Endodermal cell (in vitro differentiated cells): ENCODE measurements at regions not wholly inside any gene's neighbourhood (a gene's known extent, or its start where the extent isn't known, plus 50 kb on each side); places are given as distances from the start of the nearest gene placed in this dataset.

Experiments used
- DNase-seq: peaks from one replicate; pipeline ENCODE4 v3.0.0-alpha.2; 2017
- H3K27ac ChIP-seq: 2 replicates; pipeline ENCODE4 v1.5.1; 2013; ENCODE audit warnings: mild to moderate bottlenecking, low read depth, low read length, moderate library complexity
- H3K27me3 ChIP-seq: 2 replicates; pipeline ENCODE4 v1.6.1; 2013; ENCODE audit warnings: mild to moderate bottlenecking, low read length, moderate library complexity; ENCODE audit not compliant: insufficient read depth, control insufficient read depth, poor library complexity, severe bottlenecking
- H3K36me3 ChIP-seq: 2 replicates; pipeline ENCODE4 v1.7.0; 2013; ENCODE audit warnings: mild to moderate bottlenecking, low read length, moderate library complexity; ENCODE audit not compliant: control insufficient read depth, insufficient read depth
- H3K4me1 ChIP-seq: one replicate; pipeline ENCODE4 v1.7.0; 2013; ENCODE audit warnings: low read length; ENCODE audit not compliant: control insufficient read depth, insufficient read depth
- H3K4me3 ChIP-seq: 2 replicates; pipeline ENCODE4 v1.5.1; 2013; ENCODE audit warnings: mild to moderate bottlenecking, low read length, moderate library complexity
- H3K9ac ChIP-seq: 2 replicates; pipeline ENCODE4 v1.6.1; 2013; ENCODE audit warnings: mild to moderate bottlenecking, low read length, moderate library complexity; ENCODE audit not compliant: poor library complexity, severe bottlenecking; ENCODE audit errors: extremely low read depth
- H3K9me3 ChIP-seq: 2 replicates; pipeline ENCODE4 v1.6.1; 2013; ENCODE audit warnings: mild to moderate bottlenecking, low read length, moderate library complexity; ENCODE audit not compliant: control insufficient read depth
- H3K27ac Mint-ChIP-seq: 2 replicates; pipeline ENCODE4 v1.8.0; 2020; ENCODE audit warnings: mixed read lengths
- H3K27me3 Mint-ChIP-seq: 2 replicates; pipeline ENCODE4 v1.8.0; 2021; ENCODE audit warnings: mild to moderate bottlenecking, mixed read lengths; ENCODE audit not compliant: insufficient read depth
- H3K36me3 Mint-ChIP-seq: 2 replicates; pipeline ENCODE4 v1.8.0; 2020; ENCODE audit warnings: low read depth, mixed read lengths
- H3K4me1 Mint-ChIP-seq: 2 replicates; pipeline ENCODE4 v1.8.0; 2020; ENCODE audit warnings: mixed read lengths
- H3K4me3 Mint-ChIP-seq: 2 replicates; pipeline ENCODE4 v1.8.0; 2020; ENCODE audit warnings: mild to moderate bottlenecking, moderate library complexity, mixed read lengths
- H3K9me3 Mint-ChIP-seq: 2 replicates; pipeline ENCODE4 v1.8.0; 2020; ENCODE audit warnings: mild to moderate bottlenecking, mixed read lengths
- WGBS, 2 experiments: methylation state at CpG; one replicate each; pipeline versions ENCODE4 v1.1.5 to v1.1.7; 2013; ENCODE audit warnings: missing lambda C conversion rate in 2 of 2, mixed read lengths in 1 of 2; ENCODE audit not compliant: insufficient coverage in 1 of 2, insufficient read length in 1 of 2; 5-methylcytosine and 5-hydroxymethylcytosine counted together
- TF ChIP-seq, protein P1 (sequence below): fragments of 200-600 bp; sonication (generic); conservative IDR thresholded peaks from 2 replicates; pipeline ENCODE4 v1.5.0; 2021; ENCODE audit warnings: antibody characterized with exemption, mild to moderate bottlenecking

DNA sequence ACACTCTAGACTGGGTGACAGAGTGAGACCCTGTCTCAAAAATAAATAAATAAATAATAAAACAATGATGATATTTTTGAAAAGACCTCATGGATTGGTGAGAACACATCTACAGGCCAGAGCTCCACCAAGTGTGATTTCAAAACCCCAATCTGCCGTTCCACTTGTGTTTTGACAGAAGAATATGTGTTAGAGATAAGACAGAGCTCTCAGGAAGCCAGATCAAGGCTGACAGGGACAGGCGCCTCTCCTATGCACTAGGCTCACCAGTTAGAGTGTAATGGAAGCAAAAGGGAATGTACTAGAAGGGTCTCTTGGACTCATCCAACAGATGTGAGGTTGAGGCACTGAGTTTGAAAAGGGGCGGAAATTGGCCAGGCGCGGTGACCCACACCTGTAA, 110.7 kb upstream of the ERRFI1 start:
- H3K4me3 ChIP-seq = no peak overlapping the region
- H3K9ac ChIP-seq = no peak overlapping the region
- no peaks in the 10 kb centered on the region for H3K27me3 ChIP-seq
- H3K27ac ChIP-seq = no peak overlapping the region
- Mint-ChIP-seq H3K27me3 (no peaks in the 10 kb centered on the region), H3K27ac (no peak overlapping the region), H3K4me3 (no peak overlapping the region), H3K36me3 (no peaks in the 10 kb centered on the region), H3K4me1 (peaks cover 12% of the 10 kb centered on the region), H3K9me3 (no peaks in the 10 kb centered on the region)
- no peak for DNase-seq
- WGBS, 2 experiments = 96% methylated on average over 4 to 5 of the region's 5 CpGs
- H3K9me3 ChIP-seq = no peaks in the 10 kb centered on the region
- TF ChIP-seq, protein P1, sequence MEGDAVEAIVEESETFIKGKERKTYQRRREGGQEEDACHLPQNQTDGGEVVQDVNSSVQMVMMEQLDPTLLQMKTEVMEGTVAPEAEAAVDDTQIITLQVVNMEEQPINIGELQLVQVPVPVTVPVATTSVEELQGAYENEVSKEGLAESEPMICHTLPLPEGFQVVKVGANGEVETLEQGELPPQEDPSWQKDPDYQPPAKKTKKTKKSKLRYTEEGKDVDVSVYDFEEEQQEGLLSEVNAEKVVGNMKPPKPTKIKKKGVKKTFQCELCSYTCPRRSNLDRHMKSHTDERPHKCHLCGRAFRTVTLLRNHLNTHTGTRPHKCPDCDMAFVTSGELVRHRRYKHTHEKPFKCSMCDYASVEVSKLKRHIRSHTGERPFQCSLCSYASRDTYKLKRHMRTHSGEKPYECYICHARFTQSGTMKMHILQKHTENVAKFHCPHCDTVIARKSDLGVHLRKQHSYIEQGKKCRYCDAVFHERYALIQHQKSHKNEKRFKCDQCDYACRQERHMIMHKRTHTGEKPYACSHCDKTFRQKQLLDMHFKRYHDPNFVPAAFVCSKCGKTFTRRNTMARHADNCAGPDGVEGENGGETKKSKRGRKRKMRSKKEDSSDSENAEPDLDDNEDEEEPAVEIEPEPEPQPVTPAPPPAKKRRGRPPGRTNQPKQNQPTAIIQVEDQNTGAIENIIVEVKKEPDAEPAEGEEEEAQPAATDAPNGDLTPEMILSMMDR = no peak
- H3K36me3 ChIP-seq = no peaks in the 10 kb centered on the region
- H3K4me1 ChIP-seq = no peaks in the 10 kb centered on the region

DNA sequence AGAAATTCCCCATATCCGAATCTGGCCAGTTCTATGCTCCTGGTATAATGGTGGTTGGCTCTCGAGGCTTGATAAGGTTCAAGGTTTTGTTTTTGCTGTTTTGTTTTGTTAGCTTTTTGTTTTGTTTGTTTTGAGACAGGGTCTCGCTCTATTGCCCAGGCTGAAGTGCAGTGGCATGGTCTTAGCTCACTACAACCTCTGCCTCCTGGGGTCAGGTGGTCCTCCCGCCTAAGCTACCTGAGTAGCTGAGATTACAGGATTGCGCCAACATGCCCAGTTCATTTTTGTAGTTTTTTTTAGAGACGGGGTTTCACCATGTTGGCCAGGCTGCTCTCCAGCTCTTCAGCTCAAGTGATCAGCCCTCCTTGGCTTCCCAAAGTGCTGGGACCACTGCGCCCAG, 109.1 kb upstream of the ERRFI1 start:
- Histone ChIP-seq H3K27ac (no peak overlapping the region), H3K36me3 (no peaks in the 10 kb centered on the region), H3K4me3 (no peak overlapping the region), H3K4me1 (peaks cover 2% of the 10 kb centered on the region), H3K27me3 (no peaks in the 10 kb centered on the region), H3K9me3 (no peaks in the 10 kb centered on the region), H3K9ac (no peak overlapping the region)
- H3K27me3 Mint-ChIP-seq = no peaks in the 10 kb centered on the region
- TF ChIP-seq, protein P1 = no peak
- H3K9me3 Mint-ChIP-seq = no peaks in the 10 kb centered on the region
- no peak overlapping the region for H3K4me3 Mint-ChIP-seq
- no peaks in the 10 kb centered on the region for H3K36me3 Mint-ChIP-seq
- no peak overlapping the region for H3K27ac Mint-ChIP-seq
- WGBS, 2 experiments = 91 to 98% methylated on average over 4 to 7 of the region's 7 CpGs
- H3K4me1 Mint-ChIP-seq = peaks cover 16% of the 10 kb centered on the region
- no peak for DNase-seq

GRCh38 chr1:8134546-8135235, 108.6 kb upstream of the ERRFI1 start:
- Histone ChIP-seq H3K4me3 (no peak overlapping the region), H3K27ac (no peak overlapping the region), H3K4me1 (peaks cover 2% of the 10 kb centered on the region), H3K9ac (no peak overlapping the region), H3K9me3 (no peaks in the 10 kb centered on the region), H3K36me3 (no peaks in the 10 kb centered on the region), H3K27me3 (no peaks in the 10 kb centered on the region)
- Mint-ChIP-seq H3K4me1 (peaks cover 16% of the 10 kb centered on the region), H3K27ac (no peak overlapping the region), H3K36me3 (no peaks in the 10 kb centered on the region), H3K4me3 (no peak overlapping the region), H3K9me3 (no peaks in the 10 kb centered on the region), H3K27me3 (no peaks in the 10 kb centered on the region)
- TF ChIP-seq, protein P1 = no peak
- DNase-seq = no peak
- WGBS, 2 experiments = 96 to 99% methylated on average over 8 to 14 of the region's 14 CpGs
